ENCODE measurements at regions not wholly inside any gene's neighbourhood (a gene's known extent, or its start where the extent isn't known, plus 50 kb on each side); places are given as distances from the start of the nearest gene placed in this dataset.

GRCh38 chrX:88526385-88526784 is 220.6 kb upstream of the CPXCR1 start:
- Histone ChIP-seq H3K4me3 (no peak overlapping the region), H4K20me1 (no peaks in the 10 kb centered on the region), H3K27ac (no peak overlapping the region), H3K9me3 (no peaks in the 10 kb centered on the region), H3K27me3 (peaks cover 17% of the 10 kb centered on the region), H3K4me2 (no peak overlapping the region), H3K9ac (no peak overlapping the region), H3K4me1 (no peaks in the 10 kb centered on the region), H3K36me3 (no peaks in the 10 kb centered on the region)
- no peak for TF ChIP-seq Cebpa-rat (IDR thresholded peaks at IDR 0.05)

- Histone ChIP-seq H3K27me3 (peaks cover 51% of the 10 kb centered on the region), H3K9me3 (no peaks in the 10 kb centered on the region), H3K4me2 (no peak overlapping the region), H4K20me1 (no peaks in the 10 kb centered on the region), H3K27ac (no peak overlapping the region), H3K9ac (no peak overlapping the region), H3K36me3 (no peaks in the 10 kb centered on the region), H3K4me1 (no peaks in the 10 kb centered on the region), H3K4me3 (no peak overlapping the region)
- no peak for TF ChIP-seq Cebpa-rat (IDR thresholded peaks at IDR 0.05)
Observed at GRCh38 chrX:88558421-88558820, 188.6 kb upstream of the CPXCR1 start.

GRCh38 chrX:88560673-88561330 is 186.2 kb upstream of the CPXCR1 start:
- H3K4me1 ChIP-seq: no peaks in the 10 kb centered on the region
- no peak overlapping the region for H3K9ac ChIP-seq
- no peaks in the 10 kb centered on the region for H4K20me1 ChIP-seq
- H3K9me3 ChIP-seq: no peaks in the 10 kb centered on the region
- no peak for TF ChIP-seq Cebpa-rat (IDR thresholded peaks at IDR 0.05)
- H3K36me3 ChIP-seq: no peaks in the 10 kb centered on the region
- no peak overlapping the region for H3K27ac ChIP-seq
- H3K4me2 ChIP-seq: no peak overlapping the region
- no peak overlapping the region for H3K4me3 ChIP-seq
- peaks cover 43% of the 10 kb centered on the region for H3K27me3 ChIP-seq

GRCh38 chrX:88584283-88584682 is 162.7 kb upstream of the CPXCR1 start:
- Histone ChIP-seq H3K9ac (no peak overlapping the region), H3K4me2 (no peak overlapping the region), H3K4me3 (no peak overlapping the region), H3K9me3 (0 out of 2 replicates have a peak, but pooled peaks cover 6% of the 10 kb centered on the region), H4K20me1 (no peaks in the 10 kb centered on the region), H3K27me3 (peaks cover 48% of the 10 kb centered on the region), H3K27ac (no peak overlapping the region), H3K36me3 (no peaks in the 10 kb centered on the region), H3K4me1 (no peaks in the 10 kb centered on the region)
- no peak for TF ChIP-seq Cebpa-rat (IDR thresholded peaks at IDR 0.05)

- Histone ChIP-seq H3K4me3 (no peak overlapping the region), H3K4me1 (no peaks in the 10 kb centered on the region), H3K9me3 (0 out of 2 replicates have a peak, but pooled peaks cover 6% of the 10 kb centered on the region), H3K27me3 (peaks cover 52% of the 10 kb centered on the region), H3K9ac (no peak overlapping the region), H4K20me1 (no peaks in the 10 kb centered on the region), H3K4me2 (no peak overlapping the region), H3K27ac (no peak overlapping the region), H3K36me3 (no peaks in the 10 kb centered on the region)
- no peak for TF ChIP-seq Cebpa-rat (IDR thresholded peaks at IDR 0.05)
Observed at GRCh38 chrX:88586317-88586716, 160.7 kb upstream of the CPXCR1 start.

- H3K27ac ChIP-seq: no peak overlapping the region
- H4K20me1 ChIP-seq: no peaks in the 10 kb centered on the region; the same call in 1 of the 2 replicates
- H3K4me1 ChIP-seq: 0 out of 2 replicates have a peak, but pooled peaks cover 9% of the 10 kb centered on the region
- TF ChIP-seq Cebpa-rat (IDR thresholded peaks at IDR 0.05): no peak
- no peaks in the 10 kb centered on the region for H3K9me3 ChIP-seq
- no peak overlapping the region for H3K9ac ChIP-seq
- no peak overlapping the region for H3K4me2 ChIP-seq
- H3K4me3 ChIP-seq: no peak overlapping the region
- peaks cover 68% of the 10 kb centered on the region for H3K27me3 ChIP-seq
- no peaks in the 10 kb centered on the region for H3K36me3 ChIP-seq
Observed at GRCh38 chrX:88603237-88603636, 143.8 kb upstream of the CPXCR1 start.

- Histone ChIP-seq H3K4me2 (peak overlapping the region; percentile 1; the same call in 1 of the 2 replicates), H3K4me3 (no peak overlapping the region), H3K4me1 (0 out of 2 replicates have a peak, but pooled peaks cover 9% of the 10 kb centered on the region), H3K27ac (no peak overlapping the region), H3K9ac (no peak overlapping the region), H4K20me1 (no peaks in the 10 kb centered on the region; the same call in 1 of the 2 replicates), H3K27me3 (peaks cover 64% of the 10 kb centered on the region), H3K9me3 (no peaks in the 10 kb centered on the region), H3K36me3 (no peaks in the 10 kb centered on the region)
- TF ChIP-seq Cebpa-rat (IDR thresholded peaks at IDR 0.05): no peak
Observed at GRCh38 chrX:88604433-88605221, 142.4 kb upstream of the CPXCR1 start.

GRCh38 chrX:88605222-88605583 is 141.8 kb upstream of the CPXCR1 start:
- Histone ChIP-seq H3K27ac (no peak overlapping the region), H3K36me3 (no peaks in the 10 kb centered on the region), H3K9ac (no peak overlapping the region), H3K27me3 (peaks cover 58% of the 10 kb centered on the region), H3K4me1 (0 out of 2 replicates have a peak, but pooled peaks cover 9% of the 10 kb centered on the region), H3K9me3 (no peaks in the 10 kb centered on the region), H3K4me2 (peak overlapping the region; percentile 1; the same call in 1 of the 2 replicates), H3K4me3 (no peak overlapping the region), H4K20me1 (no peaks in the 10 kb centered on the region; the same call in 1 of the 2 replicates)
- TF ChIP-seq Cebpa-rat (IDR thresholded peaks at IDR 0.05): no peak

GRCh38 chrX:88612870-88613329 is 134.1 kb upstream of the CPXCR1 start:
- Histone ChIP-seq H3K27ac (no peak overlapping the region), H4K20me1 (no peaks in the 10 kb centered on the region; the same call in 1 of the 2 replicates), H3K4me1 (no peaks in the 10 kb centered on the region), H3K27me3 (peaks cover 66% of the 10 kb centered on the region), H3K4me2 (no peak overlapping the region), H3K36me3 (no peaks in the 10 kb centered on the region), H3K9ac (no peak overlapping the region), H3K4me3 (no peak overlapping the region), H3K9me3 (no peaks in the 10 kb centered on the region)
- TF ChIP-seq Cebpa-rat (IDR thresholded peaks at IDR 0.05): no peak

GRCh38 chrX:88613338-88613737 is 133.7 kb upstream of the CPXCR1 start:
- no peaks in the 10 kb centered on the region for H3K9me3 ChIP-seq
- H4K20me1 ChIP-seq: no peaks in the 10 kb centered on the region; the same call in 1 of the 2 replicates
- no peak overlapping the region for H3K9ac ChIP-seq
- no peaks in the 10 kb centered on the region for H3K36me3 ChIP-seq
- H3K4me3 ChIP-seq: no peak overlapping the region
- peaks cover 62% of the 10 kb centered on the region for H3K27me3 ChIP-seq
- H3K4me2 ChIP-seq: no peak overlapping the region
- H3K4me1 ChIP-seq: no peaks in the 10 kb centered on the region
- no peak overlapping the region for H3K27ac ChIP-seq
- TF ChIP-seq Cebpa-rat (IDR thresholded peaks at IDR 0.05): no peak

Data from BLaER1 (cell line).